Suprapubic skin (tissue), 4 donors: ENCODE measurements at regions not wholly inside any gene's neighbourhood (a gene's known extent, or its start where the extent isn't known, plus 50 kb on each side); places are given as distances from the start of the nearest gene placed in this dataset.

ENCODE experiments used
- DNase-seq, 2 donors: peaks; one replicate each; pipeline ENCODE4 v3.0.0-alpha.2; 2019; ENCODE audit warnings: low spot score in 2 of 2
- H3K27ac ChIP-seq: fragments of 200-600 bp; sonication (generic); one replicate; pipeline ENCODE4 v1.5.1; 2019
- H3K27me3 ChIP-seq: fragments of 200-600 bp; sonication (generic); one replicate; pipeline ENCODE4 v1.5.1; 2019
- H3K36me3 ChIP-seq: fragments of 200-600 bp; sonication (generic); one replicate; pipeline ENCODE4 v1.5.1; 2019
- H3K4me1 ChIP-seq: fragments of 200-600 bp; sonication (generic); one replicate; pipeline ENCODE4 v1.5.1; 2019
- H3K4me3 ChIP-seq: fragments of 200-600 bp; sonication (generic); one replicate; pipeline ENCODE4 v1.5.1; 2019; ENCODE audit warnings: mild to moderate bottlenecking
- H3K9me3 ChIP-seq: fragments of 200-600 bp; sonication (generic); one replicate; pipeline ENCODE4 v1.5.1; 2019
- CTCF ChIP-seq, 2 donors: fragments of 200-600 bp in 1 of 2; fragments of 450-650 bp in 1 of 2; sonication (generic) in 1 of 2; IDR thresholded peaks; one replicate each; pipeline ENCODE4 v1.5.1; 2016 to 2019; ENCODE audit warnings: antibody characterized with exemption in 2 of 2, mild to moderate bottlenecking in 1 of 2, moderate library complexity in 1 of 2
- EP300 ChIP-seq: sonication (generic); formaldehyde crosslinking; IDR thresholded peaks from one replicate; pipeline ENCODE4 v1.6.1; 2017; ENCODE audit warnings: antibody characterized with exemption
- POLR2A ChIP-seq, 2 donors: fragments of 450-650 bp; IDR thresholded peaks; one replicate each; pipeline ENCODE4 v1.6.1; 2017; ENCODE audit warnings: antibody characterized with exemption in 2 of 2, mild to moderate bottlenecking in 2 of 2, moderate library complexity in 2 of 2
- POLR2AphosphoS5 ChIP-seq, 3 donors: sonication (generic); formaldehyde crosslinking; IDR thresholded peaks; one replicate each; pipeline ENCODE4 v1.6.1; 2017; ENCODE audit warnings: antibody characterized with exemption in 3 of 3
- WGBS: methylation state at CpG from one replicate; pipeline ENCODE4 v1.1.5; 2018; 5-methylcytosine and 5-hydroxymethylcytosine counted together

- no peaks in the 10 kb centered on the region for H3K27me3 ChIP-seq
- H3K36me3 ChIP-seq = no peaks in the 10 kb centered on the region
- no peak overlapping the region for H3K27ac ChIP-seq
- 80% methylated on average over 10 of the region's 10 CpGs for WGBS
- TF ChIP-seq POLR2AphosphoS5 (IDR thresholded peaks at IDR 0.05) = no peak
- TF ChIP-seq CTCF (IDR thresholded peaks at IDR 0.05) = no peak
- no peak for TF ChIP-seq EP300
- no peak for TF ChIP-seq POLR2A (IDR thresholded peaks at IDR 0.05)
- no peaks in the 10 kb centered on the region for H3K9me3 ChIP-seq
- H3K4me1 ChIP-seq = peaks cover 4% of the 10 kb centered on the region
- DNase-seq = no peak
- no peak overlapping the region for H3K4me3 ChIP-seq
Observed at GRCh38 chr1:87213135-87213515, 115.6 kb upstream of the LMO4 start.

GRCh38 chr1:87215592-87215991, 113.1 kb upstream of the LMO4 start:
- Histone ChIP-seq H3K4me3 (no peak overlapping the region), H3K36me3 (no peaks in the 10 kb centered on the region), H3K4me1 (peaks cover 4% of the 10 kb centered on the region), H3K27me3 (no peaks in the 10 kb centered on the region), H3K9me3 (no peaks in the 10 kb centered on the region), H3K27ac (no peak overlapping the region)
- DNase-seq = no peak
- TF ChIP-seq CTCF (IDR thresholded peaks at IDR 0.05) (no peak), EP300 (no peak), POLR2A (IDR thresholded peaks at IDR 0.05) (no peak), POLR2AphosphoS5 (IDR thresholded peaks at IDR 0.05) (no peak)
- 100% methylated on average over 1 of the region's 1 CpG for WGBS

GRCh38 chr1:87218618-87219017, 110.1 kb upstream of the LMO4 start:
- DNase-seq = no peak
- WGBS = 89% methylated on average over 2 of the region's 2 CpGs

DNA sequence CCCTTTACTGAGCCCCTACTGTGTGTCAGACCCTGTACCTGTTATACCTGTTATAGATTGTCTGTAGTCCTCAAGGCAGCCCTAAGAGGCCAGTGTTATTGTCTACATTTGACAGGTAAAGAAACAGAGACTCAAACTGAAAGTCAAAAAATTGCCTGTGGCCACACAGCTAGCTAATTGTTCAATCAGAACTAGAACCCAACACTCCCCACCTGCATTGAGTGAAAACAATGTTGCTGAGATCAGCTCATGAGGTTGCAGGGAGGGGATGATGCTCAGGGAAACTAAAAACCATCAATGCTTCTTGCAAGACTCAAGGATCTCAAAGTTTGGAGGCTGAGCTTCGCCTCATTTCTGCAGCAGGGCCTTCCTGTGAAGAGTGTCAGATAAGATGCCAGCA, 109.5 kb upstream of the LMO4 start:
- no peak for DNase-seq
- H3K27ac ChIP-seq = no peak overlapping the region
- H3K4me1 ChIP-seq = no peaks in the 10 kb centered on the region
- H3K4me3 ChIP-seq = no peak overlapping the region
- WGBS = 80% methylated on average over 1 of the region's 1 CpG
- no peaks in the 10 kb centered on the region for H3K36me3 ChIP-seq
- H3K9me3 ChIP-seq = no peaks in the 10 kb centered on the region
- no peaks in the 10 kb centered on the region for H3K27me3 ChIP-seq
- TF ChIP-seq EP300 (no peak), POLR2A (IDR thresholded peaks at IDR 0.05) (no peak), CTCF (IDR thresholded peaks at IDR 0.05) (no peak), POLR2AphosphoS5 (IDR thresholded peaks at IDR 0.05) (no peak)

More at GRCh38 chr1:87218618-87219017, 110.1 kb upstream of the LMO4 start:
- no peaks in the 10 kb centered on the region for H3K9me3 ChIP-seq
- H3K4me1 ChIP-seq = no peaks in the 10 kb centered on the region
- no peak overlapping the region for H3K4me3 ChIP-seq
- H3K27ac ChIP-seq = no peak overlapping the region
- TF ChIP-seq POLR2AphosphoS5 (IDR thresholded peaks at IDR 0.05) = no peak
- TF ChIP-seq POLR2A (IDR thresholded peaks at IDR 0.05) = no peak
- TF ChIP-seq EP300 = no peak
- no peaks in the 10 kb centered on the region for H3K36me3 ChIP-seq
- no peaks in the 10 kb centered on the region for H3K27me3 ChIP-seq

GRCh38 chr1:87219626-87220025, 109.1 kb upstream of the LMO4 start:
- Histone ChIP-seq H3K4me1 (peaks cover 2% of the 10 kb centered on the region), H3K27ac (no peak overlapping the region), H3K4me3 (no peak overlapping the region), H3K27me3 (no peaks in the 10 kb centered on the region), H3K36me3 (no peaks in the 10 kb centered on the region), H3K9me3 (no peaks in the 10 kb centered on the region)
- TF ChIP-seq EP300 (no peak), POLR2AphosphoS5 (IDR thresholded peaks at IDR 0.05) (no peak), CTCF (IDR thresholded peaks at IDR 0.05) (no peak), POLR2A (IDR thresholded peaks at IDR 0.05) (no peak)
- no peak for DNase-seq
- WGBS = 51% methylated on average over 4 of the region's 4 CpGs

- Histone ChIP-seq H3K9me3 (no peaks in the 10 kb centered on the region), H3K27ac (no peak overlapping the region), H3K4me1 (peaks cover 3% of the 10 kb centered on the region), H3K4me3 (no peak overlapping the region), H3K27me3 (no peaks in the 10 kb centered on the region), H3K36me3 (no peaks in the 10 kb centered on the region)
- WGBS = 96% methylated on average over 1 of the region's 1 CpG
- no peak for DNase-seq
- no peak for TF ChIP-seq CTCF (IDR thresholded peaks at IDR 0.05)
- no peak for TF ChIP-seq POLR2A (IDR thresholded peaks at IDR 0.05)
- no peak for TF ChIP-seq POLR2AphosphoS5 (IDR thresholded peaks at IDR 0.05)
- TF ChIP-seq EP300 = no peak
Observed at GRCh38 chr1:87220993-87221392, 107.7 kb upstream of the LMO4 start.
